H1 (cell line): ENCODE measurements at regions not wholly inside any gene's neighbourhood (a gene's known extent, or its start where the extent isn't known, plus 50 kb on each side); places are given as distances from the start of the nearest gene placed in this dataset.

Experiments
- CTCF ChIA-PET: fragments of 300-600 bp; sonication (Branson Sonifier 250); formaldehyde crosslinking; loops from one replicate; lab custom pipeline; 2021; ENCODE audit not compliant: partially characterized antibody; lab: Charles Lee
- POLR2A ChIA-PET: fragments of 300-600 bp; sonication (Branson Sonifier 250); formaldehyde crosslinking; loops from one replicate; lab custom pipeline; 2021; ENCODE audit warnings: inconsistent platforms; ENCODE audit not compliant: partially characterized antibody; lab: Charles Lee
- DNase-seq, 2 experiments: peaks; one replicate each; pipeline versions ENCODE4 v3.0.0 to v3.0.0-alpha.2; 2010 to 2022; ENCODE audit warnings: low spot score in 2 of 2, low read depth in 1 of 2, mixed read lengths in 1 of 2
- FAIRE-seq: peaks from 2 replicates; lab custom pipeline; 2011; peaks lifted over from hg19 to GRCh38; lab: Jason Lieb, UNC
- H2AFZ ChIP-seq: 2 replicates; pipeline ENCODE4 v1.8.1; 2012; ENCODE audit warnings: low read length, inconsistent platforms
- H2AK5ac ChIP-seq: 2 replicates; pipeline ENCODE4 v1.6.1; 2013; ENCODE audit warnings: low read depth, low read length
- H2BK120ac ChIP-seq: replicated peaks from 2 replicates; pipeline ENCODE3; 2013; ENCODE audit warnings: low read depth, low read length, inconsistent platforms
- H2BK12ac ChIP-seq: 2 replicates; pipeline ENCODE4 v1.6.1; 2013; ENCODE audit warnings: low read depth, low read length
- H2BK15ac ChIP-seq: 2 replicates; pipeline ENCODE4 v1.6.1; 2013; ENCODE audit warnings: low read length
- H2BK20ac ChIP-seq: 2 replicates; pipeline ENCODE4 v1.6.1; 2013; ENCODE audit warnings: low read length
- H2BK5ac ChIP-seq: 2 replicates; pipeline ENCODE4 v1.6.1; 2013; ENCODE audit warnings: low read depth, low read length
- H3K14ac ChIP-seq: 2 replicates; pipeline ENCODE4 v1.6.1; 2013; ENCODE audit warnings: inconsistent platforms; ENCODE audit not compliant: insufficient read length
- H3K18ac ChIP-seq: 2 replicates; pipeline ENCODE4 v1.6.1; 2013; ENCODE audit warnings: low read length; ENCODE audit errors: extremely low read depth
- H3K23ac ChIP-seq: 2 replicates; pipeline ENCODE4 v1.6.1; 2013; ENCODE audit warnings: inconsistent platforms; ENCODE audit not compliant: insufficient read length
- H3K23me2 ChIP-seq: 2 replicates; pipeline ENCODE4 v1.6.1; 2013; ENCODE audit warnings: low read depth, low read length
- H3K27ac ChIP-seq: 2 replicates; pipeline ENCODE4 v1.6.1; 2011; ENCODE audit warnings: low read depth, low read length, inconsistent platforms
- H3K27me3 ChIP-seq, 4 experiments: replicated peaks in 1 of 4; 1 replicate in 1 of 4; 2 replicates in 3 of 4; pipeline versions ENCODE4 v1.6.1 to v1.8.1; 2011 to 2013; ENCODE audit warnings: low read length in 3 of 4, mild to moderate bottlenecking in 3 of 4, inconsistent platforms in 2 of 4, mixed read lengths in 2 of 4, moderate library complexity in 1 of 4; ENCODE audit not compliant: control insufficient read depth in 3 of 4, insufficient read depth in 3 of 4; ENCODE audit errors: extremely low read depth in 1 of 4
- H3K36me3 ChIP-seq, 4 experiments: 2 replicates each; pipeline versions ENCODE4 v1.6.1 to v1.8.1; 2011 to 2013; ENCODE audit warnings: mild to moderate bottlenecking in 4 of 4, low read length in 3 of 4, moderate library complexity in 2 of 4, control low read depth in 1 of 4, inconsistent platforms in 1 of 4; ENCODE audit not compliant: insufficient read depth in 4 of 4, control insufficient read depth in 2 of 4
- H3K4ac ChIP-seq: replicated peaks from 2 replicates; pipeline ENCODE3; 2013; ENCODE audit warnings: low read length, low read depth, mixed read lengths, inconsistent platforms; ENCODE audit not compliant: insufficient read length
- H3K4me1 ChIP-seq, 4 experiments: replicated peaks in 1 of 4; 1 replicate in 1 of 4; 2 replicates in 3 of 4; pipeline versions ENCODE4 v1.6.1 to v1.8.1; 2011 to 2013; ENCODE audit warnings: low read length in 3 of 4, inconsistent platforms in 2 of 4, mixed read lengths in 1 of 4; ENCODE audit not compliant: insufficient read depth in 4 of 4, control insufficient read depth in 3 of 4
- H3K4me2 ChIP-seq, 2 experiments: 2 replicates each; pipeline versions ENCODE4 v1.6.1 to v1.8.1; 2011 to 2013; ENCODE audit warnings: low read depth in 2 of 2, low read length in 2 of 2, control low read depth in 1 of 2, inconsistent platforms in 1 of 2, mild to moderate bottlenecking in 1 of 2; ENCODE audit not compliant: insufficient read depth in 1 of 2
- H3K4me3 ChIP-seq, 4 experiments: fragments of 200-600, 300-600 bp in 1 of 4; sonication (generic), shearing (Covaris generic), sonication (Bioruptor Twin) in 1 of 4; 2 replicates each; pipeline versions ENCODE4 v1.5.1 to v1.8.1; 2011 to 2016; ENCODE audit warnings: low read length in 4 of 4, low read depth in 3 of 4, control low read depth in 2 of 4, inconsistent platforms in 2 of 4, mild to moderate bottlenecking in 2 of 4, mixed read lengths in 1 of 4, moderate library complexity in 1 of 4; ENCODE audit not compliant: insufficient read depth in 2 of 4; ENCODE audit errors: extremely low read depth in 1 of 4
- H3K56ac ChIP-seq: replicated peaks from 2 replicates; pipeline ENCODE3; 2013; ENCODE audit warnings: low read depth, mild to moderate bottlenecking, mixed read lengths, low read length, inconsistent platforms; ENCODE audit not compliant: insufficient read length
- H3K79me1 ChIP-seq: 2 replicates; pipeline ENCODE4 v1.6.1; 2013; ENCODE audit warnings: low read depth, low read length, control low read depth
- H3K79me2 ChIP-seq, 2 experiments: 2 replicates each; pipeline versions ENCODE4 v1.6.1 to v1.8.1; 2012 to 2013; ENCODE audit warnings: low read length in 2 of 2, mild to moderate bottlenecking in 2 of 2, inconsistent platforms in 1 of 2; ENCODE audit not compliant: insufficient read depth in 2 of 2, control insufficient read depth in 1 of 2
- H3K9ac ChIP-seq, 4 experiments: replicated peaks in 1 of 4; 1 replicate in 1 of 4; 2 replicates in 3 of 4; pipeline versions ENCODE4 v1.6.1 to v1.8.1; 2011 to 2013; ENCODE audit warnings: low read depth in 3 of 4, low read length in 3 of 4, control low read depth in 2 of 4, mild to moderate bottlenecking in 2 of 4, moderate library complexity in 2 of 4, inconsistent platforms in 1 of 4; ENCODE audit errors: extremely low read depth in 1 of 4
- H3K9me3 ChIP-seq, 2 experiments: 2 replicates each; pipeline versions ENCODE4 v1.6.1 to v1.8.1; 2012 to 2013; ENCODE audit warnings: mild to moderate bottlenecking in 2 of 2, moderate library complexity in 2 of 2, control low read depth in 1 of 2, inconsistent platforms in 1 of 2, low read depth in 1 of 2, low read length in 1 of 2, mixed read lengths in 1 of 2; ENCODE audit not compliant: insufficient read depth in 2 of 2
- H4K20me1 ChIP-seq, 2 experiments: replicated peaks in 1 of 2; 2 replicates each; pipeline versions ENCODE3 to v1.8.1; 2011 to 2013; ENCODE audit warnings: inconsistent platforms in 2 of 2, low read length in 2 of 2, mild to moderate bottlenecking in 1 of 2; ENCODE audit not compliant: insufficient read depth in 2 of 2, control insufficient read depth in 1 of 2
- H4K5ac ChIP-seq: 2 replicates; pipeline ENCODE4 v1.6.1; 2013; ENCODE audit warnings: low read length, low read depth, mixed read lengths, inconsistent platforms; ENCODE audit not compliant: insufficient read length
- H4K8ac ChIP-seq: 2 replicates; pipeline ENCODE4 v1.8.0; 2013; ENCODE audit warnings: mild to moderate bottlenecking, moderate library complexity, low read length, inconsistent platforms; ENCODE audit not compliant: insufficient read depth; ENCODE audit errors: extremely low read depth
- H4K91ac ChIP-seq: replicated peaks from 2 replicates; pipeline ENCODE3; 2013; ENCODE audit warnings: low read length, mixed read lengths, inconsistent platforms; ENCODE audit not compliant: insufficient read length
- BACH1 ChIP-seq: IDR thresholded peaks from 2 replicates; pipeline ENCODE4 v1.6.1; 2012; ENCODE audit warnings: low read length, improper control_type of control experiment
- BCL11A ChIP-seq, 2 experiments: IDR thresholded peaks; one replicate each; pipeline ENCODE4 v1.6.1; 2011; ENCODE audit warnings: low read depth in 2 of 2, low read length in 2 of 2, mild to moderate bottlenecking in 2 of 2
- CEBPB ChIP-seq: IDR thresholded peaks from 2 replicates; pipeline ENCODE4 v1.6.1; 2012; ENCODE audit warnings: low read depth, low read length
- CHD1 ChIP-seq: IDR thresholded peaks from 2 replicates; pipeline ENCODE4 v1.6.1; 2012; ENCODE audit warnings: low read depth, low read length, improper control_type of control experiment
- CTBP2 ChIP-seq: IDR thresholded peaks from 2 replicates; pipeline ENCODE4 v1.7.0; 2011; ENCODE audit warnings: borderline replicate concordance, mild to moderate bottlenecking, moderate library complexity, mixed read lengths, low read length; ENCODE audit not compliant: insufficient read depth, insufficient read length
- CTCF ChIP-seq, 3 experiments: IDR thresholded peaks; 1 replicate in 2 of 3; 2 replicates in 1 of 3; pipeline versions ENCODE4 v1.5.1 to v1.6.1; 2011; ENCODE audit warnings: low read length in 3 of 3, mild to moderate bottlenecking in 3 of 3, inconsistent platforms in 2 of 3, low read depth in 1 of 3, moderate library complexity in 1 of 3; ENCODE audit not compliant: insufficient read depth in 1 of 3; ENCODE audit errors: control extremely low read depth in 1 of 3
- EZH2 ChIP-seq: fragments of 200-600 bp; sonication (generic); IDR thresholded peaks from 2 replicates; pipeline ENCODE4 v1.7.1; 2012; ENCODE audit warnings: low read depth, mild to moderate bottlenecking, moderate library complexity, low read length, inconsistent platforms; ENCODE audit not compliant: severe bottlenecking
- JUN ChIP-seq: IDR thresholded peaks from 2 replicates; pipeline ENCODE4 v1.6.1; 2011; ENCODE audit warnings: low read depth, mild to moderate bottlenecking, improper control_type of control experiment, low read length
- MAFK ChIP-seq: IDR thresholded peaks from 2 replicates; pipeline ENCODE4 v1.6.1; 2012; ENCODE audit warnings: low read depth, mild to moderate bottlenecking, improper control_type of control experiment, low read length
- TEAD4 ChIP-seq: IDR thresholded peaks from 2 replicates; pipeline ENCODE4 v1.6.1; 2012; ENCODE audit warnings: low read depth, low read length, inconsistent platforms, mixed read lengths
- WGBS, 2 experiments: shearing (Covaris generic) in 1 of 2; methylation state at CpG; one replicate each; pipeline versions ENCODE4 v1.1.6 to v1.1.7; 2013 to 2015; ENCODE audit warnings: low lambda C conversion rate in 2 of 2, mixed read lengths in 2 of 2, inconsistent platforms in 1 of 2, low coverage in 1 of 2, missing lambda C conversion rate in 1 of 2; ENCODE audit not compliant: insufficient replicate concordance in 2 of 2, insufficient coverage in 1 of 2, insufficient read length in 1 of 2; ENCODE audit errors: extremely low coverage in 1 of 2, missing lambda C conversion rate in 1 of 2; 5-methylcytosine and 5-hydroxymethylcytosine counted together

GRCh38 chr17:27367121-27367981 is 73.4 kb downstream of the WSB1 start:
- Histone ChIP-seq H3K56ac (peak overlapping the region; percentile 37), H3K4me3 (no peak overlapping the region), H4K91ac (no peak overlapping the region), H3K36me3 (no peaks in the 10 kb centered on the region), H3K14ac (no peak overlapping the region), H2AK5ac (no peak overlapping the region), H2BK120ac (no peak overlapping the region), H3K23ac (no peak overlapping the region), H3K79me2 (no peaks in the 10 kb centered on the region), H3K4ac (no peak overlapping the region), H2BK5ac (no peak overlapping the region), H3K27me3 (no peaks in the 10 kb centered on the region), H2BK12ac (no peak overlapping the region), H3K4me1 (no peaks in the 10 kb centered on the region; a peak in 2 of 7 replicates), H2AFZ (no peak overlapping the region), H4K20me1 (no peaks in the 10 kb centered on the region), H3K9ac (no peak overlapping the region), H2BK15ac (no peak overlapping the region), H2BK20ac (no peak overlapping the region), H3K18ac (no peak overlapping the region), H4K8ac (peak overlapping the region; percentile 62; the same call in 1 of the 2 replicates), H3K23me2 (no peaks in the 10 kb centered on the region), H3K79me1 (no peaks in the 10 kb centered on the region), H3K4me2 (no peak overlapping the region), H4K5ac (no peak overlapping the region), H3K9me3 (peaks cover 0 to 6% of the 10 kb centered on the region in 2 experiments; a peak in 1 of 4 replicates), H3K27ac (no peak overlapping the region)
- no peak for FAIRE-seq
- DNase-seq, result no peak
- 88% methylated on average over 17 of the region's 17 CpGs; no CpG with 5 or more reads in 1 of the 2 experiments for WGBS, 2 experiments
- POLR2A ChIA-PET, result interaction anchor here (3.2 kb wide), 1 partner anchor 13 kb away, joined by 9 read pairs; no protein-coding TSS in a partner anchor
- CTCF ChIA-PET, result interaction anchor here (0.6 to 10.3 kb wide), 6 partner anchors 8 to 287 kb away, joined by 3 to 76 read pairs (median 6); no protein-coding TSS in a partner anchor
- TF ChIP-seq BCL11A (IDR thresholded peaks at IDR 0.05; ENCODE audit: low read depth in 2 of 2, low read length in 2 of 2) (no peak), TEAD4 (no peak), EZH2 (no peak), CTCF (IDR thresholded peaks at IDR 0.05; ENCODE audit: control extremely low read depth in 1 of 3, insufficient read depth in 1 of 3, low read depth in 1 of 3, low read length in 3 of 3) (no peak), JUN (no peak), CTBP2 (no peak), BACH1 (peak; percentile 49; the same call in 1 of the 2 replicates), CEBPB (no peak), CHD1 (no peak), MAFK (peak; percentile 38; the same call in 1 of the 2 replicates)
